Fibroblast of skin of abdomen (primary cell): ENCODE measurements at regions not wholly inside any gene's neighbourhood (a gene's known extent, or its start where the extent isn't known, plus 50 kb on each side); places are given as distances from the start of the nearest gene placed in this dataset.
A peak's percentile ranks its signal among the peaks of the same experiment; 100 is the strongest.
"Not testable (repeated sequence)": the region's sequence is repeated elsewhere in the genome, so short reads cannot be mapped to it uniquely, and the experiment has no call there.

Source experiments
- DNase-seq: peaks from one replicate; pipeline ENCODE4 v3.0.0-alpha.2; 2013

- DNase-seq, result no peak
Measured at GRCh38 chr5:86981898-86982297, 285.8 kb upstream of the RASA1 start.

DNA sequence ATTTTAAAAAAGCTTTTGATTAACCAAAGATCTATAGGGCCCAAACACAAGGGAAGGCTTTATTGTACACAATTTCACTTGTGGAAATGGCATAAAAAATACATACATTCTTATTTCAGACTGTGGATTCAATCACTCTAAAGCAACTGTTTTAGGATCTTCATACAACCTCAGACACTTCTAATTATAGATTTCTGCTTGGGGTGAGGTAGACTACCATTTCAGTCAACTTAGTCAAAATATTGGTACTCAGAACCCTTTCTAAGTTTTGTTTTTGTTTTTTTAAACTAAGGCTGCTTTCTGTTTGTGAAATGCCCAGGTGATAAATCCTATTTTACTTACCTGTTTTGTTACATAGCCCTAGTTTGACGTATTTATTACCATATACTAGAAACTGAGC lies 284.5 kb upstream of the RASA1 start:
- no peak for DNase-seq

DNA sequence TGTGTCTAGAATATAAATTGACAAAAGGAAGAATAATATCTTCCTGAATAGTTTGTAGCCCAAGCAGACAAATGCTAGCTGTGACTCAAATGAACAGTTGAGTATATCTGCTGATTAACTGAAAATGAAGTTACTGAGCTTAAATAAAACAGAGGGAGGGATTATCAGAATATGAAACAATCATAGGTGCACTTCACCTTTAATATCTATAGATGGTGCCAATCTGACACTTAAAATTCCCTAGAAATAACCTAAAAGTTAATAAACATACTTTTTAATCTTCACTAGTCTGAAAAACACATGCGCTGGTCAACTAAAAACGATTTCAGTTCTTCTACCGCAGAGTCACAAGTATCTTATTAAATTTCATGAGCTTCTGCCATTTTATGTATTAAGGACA lies 280.8 kb upstream of the RASA1 start:
- no peak for DNase-seq

- peak; percentile 35 for DNase-seq
Measured at GRCh38 chr5:86997516-86997915, 270.2 kb upstream of the RASA1 start.

- no peak for DNase-seq
Measured at GRCh38 chr5:86999951-87000350, 267.7 kb upstream of the RASA1 start.

- no peak for DNase-seq
Measured at GRCh38 chr5:87002485-87002884, 265.2 kb upstream of the RASA1 start.

DNA sequence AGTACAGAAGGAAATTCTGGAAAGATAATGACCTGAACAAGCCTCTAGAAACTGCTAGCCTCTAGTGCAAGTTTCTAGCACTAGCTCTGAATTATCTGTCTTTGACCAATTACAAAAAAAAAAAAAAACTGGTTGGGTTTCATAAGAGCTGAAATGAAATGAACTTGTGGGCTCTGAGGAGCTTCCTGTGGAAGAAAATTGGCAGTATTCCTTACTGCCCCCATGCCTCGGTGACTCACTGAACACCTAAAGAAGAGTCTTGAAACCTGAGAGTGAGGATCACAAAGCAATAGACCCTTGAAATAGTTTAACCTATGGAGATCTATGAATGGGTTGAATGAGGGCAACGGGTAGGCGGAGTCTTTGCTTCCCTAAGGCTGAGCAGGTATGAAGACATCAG lies 263.6 kb upstream of the RASA1 start:
- peak; percentile 23 for DNase-seq

DNA sequence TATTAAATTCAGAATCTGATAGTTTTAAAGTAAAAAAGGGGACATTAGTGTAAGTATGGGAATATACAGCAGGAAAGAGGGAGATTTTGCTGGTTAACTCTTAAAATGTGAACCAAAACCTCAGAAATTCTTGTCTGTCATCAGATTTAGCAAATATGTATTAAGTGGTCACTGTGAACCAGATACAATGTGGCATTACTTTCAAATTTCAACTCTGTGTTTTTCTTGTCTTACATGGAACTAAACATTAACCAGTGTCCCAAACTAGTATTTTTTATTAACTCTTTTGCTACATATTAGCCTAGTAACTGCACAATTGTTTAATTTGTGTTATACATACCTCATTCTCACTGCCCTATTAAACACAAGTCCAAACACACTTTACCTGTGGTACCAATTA lies 259.9 kb upstream of the RASA1 start:
- no peak for DNase-seq

- DNase-seq, result peak; percentile 8
Measured at GRCh38 chr5:87008751-87009560, 258.7 kb upstream of the RASA1 start.

DNA sequence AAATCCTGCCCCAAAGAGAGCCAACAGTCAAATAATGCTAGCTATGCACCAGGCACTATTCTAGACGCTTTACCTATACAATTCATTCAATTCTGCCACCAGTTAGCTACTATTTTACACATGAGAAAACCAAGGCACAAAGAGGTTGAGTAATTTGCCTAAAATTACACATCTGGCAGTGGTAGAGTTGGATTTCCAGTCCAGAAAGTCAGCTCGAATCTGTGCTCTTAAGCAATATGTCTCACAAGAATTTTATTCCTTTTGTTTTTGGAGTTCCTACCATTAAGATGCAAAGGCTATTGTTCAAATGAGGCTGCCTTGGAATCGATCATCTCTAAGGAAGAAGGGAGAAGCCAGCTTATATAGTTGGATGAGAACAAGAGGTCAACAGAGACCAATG lies 256.9 kb upstream of the RASA1 start:
- DNase-seq, result no peak

DNA sequence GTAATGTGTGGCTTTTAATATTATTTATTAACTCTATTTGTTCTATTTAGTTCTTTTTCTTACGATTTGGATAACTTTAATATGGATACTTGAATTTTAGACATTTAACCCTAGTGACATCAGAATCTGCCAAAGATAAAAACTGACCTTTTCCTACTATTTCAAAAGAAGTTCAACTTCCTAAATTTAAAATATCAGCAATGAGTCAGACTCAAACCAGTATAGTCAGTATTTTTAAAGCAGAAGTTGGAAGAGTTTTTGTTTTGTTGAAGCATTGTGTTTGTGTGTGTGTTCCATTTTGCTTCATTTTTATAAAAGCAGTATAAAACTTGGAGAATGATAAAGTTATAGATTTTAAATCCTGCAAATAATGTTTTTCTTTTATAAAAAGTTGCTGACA lies 251.8 kb upstream of the RASA1 start:
- DNase-seq, result no peak

GRCh38 chr5:87020099-87020934 lies 247.4 kb upstream of the RASA1 start:
- peak; percentile 16 for DNase-seq

DNA sequence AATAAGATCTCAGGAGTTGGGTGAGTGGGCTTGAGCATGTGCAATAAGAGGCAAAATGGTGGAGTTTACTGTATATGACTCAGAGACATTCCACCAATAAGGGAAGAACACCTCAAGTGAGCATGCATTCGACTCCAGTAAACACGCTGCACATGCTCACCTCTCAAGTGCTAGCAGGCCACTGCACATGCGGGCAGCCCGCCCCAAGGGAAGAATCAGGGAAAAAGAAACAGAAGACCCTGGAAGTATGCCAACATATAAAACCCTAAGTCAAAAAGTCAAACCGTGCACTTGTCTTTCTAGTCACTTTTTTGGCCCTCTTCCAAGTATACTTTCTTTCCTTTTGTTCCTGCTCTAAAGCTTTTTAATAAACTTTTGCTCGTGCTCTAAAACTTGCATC lies 245.3 kb upstream of the RASA1 start:
- no peak for DNase-seq

DNA sequence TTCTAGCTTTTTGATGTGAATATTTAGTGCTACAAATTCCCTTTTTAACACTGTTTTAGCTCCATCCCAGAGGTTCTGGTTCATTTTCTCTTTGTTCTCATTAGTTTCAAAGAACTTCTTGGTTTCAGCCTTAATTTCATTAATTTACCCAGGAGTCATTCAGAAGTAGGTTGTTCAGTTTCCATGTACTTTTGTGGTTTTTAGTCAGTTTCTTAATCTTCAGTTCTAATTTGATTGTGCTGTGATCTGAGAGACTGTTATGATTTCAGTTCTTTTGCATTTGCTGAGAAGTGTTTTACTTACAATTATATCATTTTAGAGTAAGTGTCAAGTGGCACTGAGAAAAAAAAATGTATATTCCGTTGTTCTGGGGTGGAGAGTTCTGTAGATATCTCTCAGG lies 240.1 kb upstream of the RASA1 start:
- DNase-seq, result no peak

DNA sequence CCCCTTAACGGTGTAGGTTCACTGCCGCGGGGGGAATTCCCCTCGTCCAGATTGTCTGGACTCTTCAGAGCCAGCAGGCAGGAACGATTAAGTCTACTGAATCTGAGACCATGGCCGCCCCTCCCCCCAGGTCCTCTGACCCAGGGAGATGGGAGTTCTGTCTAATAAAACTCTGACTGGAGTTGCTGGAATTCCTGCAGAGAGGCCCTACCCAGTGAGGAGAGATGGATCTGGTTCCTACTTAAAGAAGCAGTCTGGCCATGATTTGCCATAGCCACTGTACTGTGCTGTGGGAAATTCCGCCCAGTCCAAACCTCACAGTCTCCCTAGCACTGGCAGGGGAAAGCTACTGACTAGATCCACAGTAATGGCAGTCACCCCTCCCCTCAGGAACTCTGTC lies 237.7 kb upstream of the RASA1 start:
- no peak for DNase-seq

DNA sequence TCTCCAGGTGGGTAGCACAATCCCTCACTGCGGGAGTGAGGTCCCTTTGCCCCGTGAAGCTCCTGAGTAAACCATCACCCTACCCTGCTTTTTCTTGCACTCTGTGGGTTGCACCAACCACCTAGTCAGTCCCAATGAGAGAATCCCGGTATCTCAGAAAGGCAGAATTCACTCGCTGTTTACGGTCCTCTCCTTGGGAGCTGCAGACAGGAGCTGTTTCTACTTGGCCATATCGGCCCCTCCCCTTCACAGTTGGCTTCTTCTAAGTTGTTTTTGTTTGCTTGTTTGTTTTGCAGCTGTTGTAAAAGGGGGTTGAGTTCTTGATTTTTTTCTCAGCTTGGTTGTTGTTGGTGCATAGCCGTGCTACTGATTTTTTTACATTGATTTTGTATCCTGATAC lies 237.0 kb upstream of the RASA1 start:
- no peak for DNase-seq

DNA sequence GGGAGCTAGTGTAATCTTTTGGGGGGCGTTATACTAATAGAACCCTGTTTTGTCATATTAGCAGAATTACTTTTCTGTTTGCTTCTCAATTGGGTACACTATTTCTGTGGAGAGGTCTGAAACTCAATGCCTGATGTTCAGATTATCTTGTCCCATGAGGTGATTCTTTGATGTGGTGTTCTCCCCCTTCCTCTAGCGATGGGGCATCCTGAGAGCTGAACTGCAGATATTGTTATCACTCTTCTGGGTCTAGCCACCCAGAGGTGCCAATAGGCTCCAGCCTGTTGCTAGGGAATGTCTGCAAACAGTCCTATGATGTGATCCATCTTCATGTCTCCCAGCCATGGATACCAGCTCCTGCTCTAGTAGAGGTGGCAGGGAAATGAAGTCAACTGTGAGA lies 233.1 kb upstream of the RASA1 start:
- no peak for DNase-seq

- no peak for DNase-seq
Measured at GRCh38 chr5:87042554-87042953, 225.1 kb upstream of the RASA1 start.

- DNase-seq, result no peak
Measured at GRCh38 chr5:87048156-87048555, 219.5 kb upstream of the RASA1 start.

DNA sequence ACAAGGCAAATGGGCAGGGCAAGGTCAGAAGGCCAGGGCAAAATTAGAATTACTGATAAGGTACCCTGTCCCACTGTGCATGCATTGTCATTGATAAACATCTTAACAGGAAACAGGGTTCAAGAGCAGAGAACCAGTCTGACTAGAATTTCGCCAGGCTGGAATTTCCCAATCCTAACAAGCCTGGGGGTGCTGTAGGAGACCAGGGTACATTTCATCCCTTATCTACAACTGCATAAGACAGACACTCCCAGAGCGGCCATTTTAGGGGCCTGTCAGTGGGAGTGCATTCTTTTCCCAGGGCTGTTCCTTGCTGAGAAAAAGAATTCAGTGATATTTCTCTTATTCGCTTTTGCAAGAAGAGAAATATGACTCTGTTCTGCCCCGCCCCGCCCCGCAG lies 218.7 kb upstream of the RASA1 start:
- not testable (repeated sequence) for DNase-seq

GRCh38 chr5:87051502-87052113 lies 216.1 kb upstream of the RASA1 start:
- DNase-seq, result no peak

DNA sequence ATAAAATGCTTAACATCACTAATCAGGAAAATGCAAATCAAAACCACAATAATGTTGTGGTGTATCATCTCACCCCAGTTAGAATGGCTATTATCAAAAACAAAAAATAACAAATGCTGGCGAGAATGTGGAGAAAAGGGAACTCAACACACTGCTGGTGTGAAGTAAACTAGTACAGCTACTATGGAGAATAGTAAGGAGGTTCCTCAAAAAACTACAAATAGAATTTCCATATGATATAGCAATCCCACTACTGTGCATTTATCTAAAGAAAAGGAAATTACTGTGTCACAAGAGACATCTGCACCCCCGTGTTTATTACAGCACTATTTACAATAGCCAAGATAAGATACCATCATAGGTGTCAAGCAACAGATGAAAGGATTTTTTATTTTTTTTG lies 214.5 kb upstream of the RASA1 start:
- no peak for DNase-seq

DNA sequence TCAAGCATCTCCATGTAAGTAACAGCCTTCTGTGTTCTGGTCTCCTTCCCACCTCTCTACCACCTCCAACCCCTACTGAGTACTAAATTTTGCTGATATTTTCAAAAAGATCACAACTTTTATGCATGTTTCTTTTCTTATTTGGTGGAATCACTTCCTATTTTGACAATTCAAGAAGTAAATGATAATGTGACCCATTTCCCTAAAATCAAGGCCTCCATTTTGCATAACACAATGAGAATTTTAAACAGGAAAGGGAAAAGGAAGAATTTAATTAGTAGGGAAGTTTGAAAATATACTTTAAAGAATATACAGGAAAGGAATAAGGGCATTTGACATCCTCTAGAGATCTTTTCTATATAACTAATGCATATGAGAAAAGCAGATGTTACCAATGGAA lies 212.9 kb upstream of the RASA1 start:
- DNase-seq, result no peak

- no peak for DNase-seq
Measured at GRCh38 chr5:87061046-87061445, 206.6 kb upstream of the RASA1 start.
